ENCODE measurements at regions not wholly inside any gene's neighbourhood (a gene's known extent, or its start where the extent isn't known, plus 50 kb on each side); places are given as distances from the start of the nearest gene placed in this dataset.
"Not testable (repeated sequence)": the region's sequence is repeated elsewhere in the genome, so short reads cannot be mapped to it uniquely, and the experiment has no call there.

DNA sequence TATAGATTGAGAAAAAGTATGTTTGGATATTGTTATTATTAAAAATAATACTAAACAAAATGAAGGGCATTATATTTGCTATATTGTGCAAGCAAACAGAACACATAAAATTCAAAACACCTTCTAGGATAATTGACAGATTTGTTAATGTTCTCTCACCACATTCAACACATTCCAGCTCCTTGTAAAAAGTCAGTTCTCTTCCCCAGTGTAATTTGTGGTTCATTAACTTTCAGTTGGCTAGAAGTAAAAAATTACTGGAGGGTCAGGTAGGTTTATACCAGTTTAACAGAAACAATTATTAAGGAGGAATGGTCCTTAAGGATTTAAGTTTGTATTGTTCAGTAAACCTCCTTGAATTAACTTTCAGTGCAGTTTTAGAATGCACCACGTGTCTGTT is 1235.3 kb upstream of the ADGRL2 start:
- DNase-seq = no peak

DNA sequence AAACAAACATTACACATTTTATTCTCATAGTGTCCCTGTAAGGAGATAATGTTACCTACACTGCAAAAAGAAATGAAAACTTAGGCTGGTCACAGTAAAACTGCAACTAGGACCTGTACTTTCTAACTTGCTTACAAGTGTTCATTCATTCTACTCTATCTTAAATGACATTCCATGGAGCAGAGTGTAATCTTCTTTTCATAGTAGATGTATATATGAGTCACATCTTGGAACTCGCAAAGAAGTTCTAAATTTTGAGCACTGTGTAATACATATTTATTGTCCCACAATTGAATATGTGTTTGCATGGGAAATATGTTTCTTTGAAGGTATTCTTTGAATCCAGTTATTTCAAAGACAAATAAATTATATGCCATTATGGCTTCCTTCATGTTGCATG is 1258.5 kb upstream of the ADGRL2 start:
- no peak for DNase-seq

DNA sequence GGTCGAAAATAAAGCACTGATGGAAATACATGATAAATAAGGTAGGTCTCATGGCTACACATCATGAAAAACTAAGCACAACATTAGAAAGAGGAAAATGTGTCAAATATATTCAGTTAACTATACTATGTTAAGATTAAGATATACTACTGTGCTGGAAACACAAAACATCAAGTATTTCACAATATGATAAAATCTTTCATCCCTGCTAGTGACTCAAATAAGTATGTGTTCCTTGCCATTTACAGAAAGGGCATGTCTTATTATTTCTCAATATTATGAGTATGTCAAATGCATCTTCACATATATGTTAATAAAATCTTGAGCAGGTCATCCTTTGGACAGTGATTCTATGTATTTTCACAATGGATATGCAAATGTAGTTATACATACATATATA is 1260.1 kb upstream of the ADGRL2 start:
- DNase-seq = no peak

DNA sequence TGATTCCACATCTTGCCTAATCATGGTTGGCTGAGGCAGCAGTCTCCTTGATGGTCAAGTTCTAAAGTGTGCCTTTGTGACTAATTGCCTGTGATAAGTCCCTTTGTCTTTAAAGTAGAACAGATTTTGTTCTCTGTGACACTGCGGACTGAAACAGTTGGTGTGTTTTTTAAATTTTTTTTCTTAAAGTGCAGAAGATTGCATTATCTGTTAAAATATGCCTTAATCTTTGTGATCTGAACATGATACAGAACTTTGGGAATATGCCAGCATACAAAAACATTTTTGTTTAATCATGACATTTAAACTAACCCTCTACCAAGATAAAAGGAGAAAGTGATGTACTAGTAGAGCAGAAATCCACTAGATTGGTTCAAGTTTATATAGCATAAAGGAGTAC is 1260.6 kb upstream of the ADGRL2 start:
- DNase-seq = no peak

DNA sequence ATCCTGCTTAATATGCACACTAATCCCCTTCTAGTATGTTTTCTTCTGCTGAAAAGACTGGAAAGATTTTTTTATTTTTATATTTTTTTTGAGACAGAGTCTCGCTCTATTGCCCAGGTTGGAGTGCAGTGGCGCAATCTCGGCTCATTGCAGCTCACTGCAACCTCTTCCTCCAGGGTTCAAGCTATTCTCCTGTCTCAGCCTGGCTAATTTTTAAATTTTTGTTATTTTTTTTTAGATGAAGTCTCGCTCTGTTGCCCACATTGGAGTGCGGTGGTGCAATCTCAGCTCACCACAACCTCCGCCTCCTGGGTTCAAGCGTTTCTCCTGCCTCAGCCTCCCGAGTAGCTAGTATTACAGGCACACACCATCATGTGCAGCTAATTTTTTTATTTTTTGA is 1261.4 kb upstream of the ADGRL2 start:
- not testable (repeated sequence) for DNase-seq

DNA sequence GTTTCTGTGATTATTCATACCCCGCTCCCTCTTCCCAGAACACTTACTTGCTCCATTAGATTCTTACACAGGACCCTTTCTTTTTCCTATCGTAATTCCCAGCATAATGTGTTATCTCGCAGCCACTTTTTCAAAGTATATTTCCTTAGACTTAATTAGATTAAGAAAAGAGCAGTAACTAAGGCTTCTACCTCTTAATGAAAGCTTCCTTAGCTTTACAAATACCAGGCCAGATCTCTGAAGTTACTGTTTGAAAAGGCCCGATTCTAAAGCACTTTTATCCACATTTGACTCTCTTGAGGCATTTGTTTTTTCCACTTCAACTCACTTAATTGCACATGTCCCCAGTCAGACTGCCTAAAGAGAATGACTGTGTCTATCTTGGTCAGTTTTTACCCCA is 1264.3 kb upstream of the ADGRL2 start:
- DNase-seq = no peak

DNA sequence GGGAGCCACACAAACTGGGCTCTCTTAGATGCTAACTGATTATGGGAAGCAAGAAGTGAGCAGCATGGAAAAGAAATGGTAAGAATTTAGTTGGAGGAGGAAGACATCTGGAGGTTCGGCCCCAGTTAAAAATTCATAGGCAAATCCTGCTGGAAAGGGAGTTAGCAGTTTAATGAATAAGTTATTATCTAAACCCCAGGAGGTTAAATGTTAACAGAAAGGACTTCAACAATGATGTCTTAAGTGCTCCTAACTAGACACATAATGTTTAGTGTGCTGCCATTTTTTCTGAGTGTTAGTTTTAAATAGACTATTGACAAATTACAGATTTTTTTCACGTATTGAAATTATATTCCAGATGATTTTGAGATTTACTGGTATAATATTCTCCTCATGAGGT is 1265.3 kb upstream of the ADGRL2 start:
- DNase-seq = no peak

DNA sequence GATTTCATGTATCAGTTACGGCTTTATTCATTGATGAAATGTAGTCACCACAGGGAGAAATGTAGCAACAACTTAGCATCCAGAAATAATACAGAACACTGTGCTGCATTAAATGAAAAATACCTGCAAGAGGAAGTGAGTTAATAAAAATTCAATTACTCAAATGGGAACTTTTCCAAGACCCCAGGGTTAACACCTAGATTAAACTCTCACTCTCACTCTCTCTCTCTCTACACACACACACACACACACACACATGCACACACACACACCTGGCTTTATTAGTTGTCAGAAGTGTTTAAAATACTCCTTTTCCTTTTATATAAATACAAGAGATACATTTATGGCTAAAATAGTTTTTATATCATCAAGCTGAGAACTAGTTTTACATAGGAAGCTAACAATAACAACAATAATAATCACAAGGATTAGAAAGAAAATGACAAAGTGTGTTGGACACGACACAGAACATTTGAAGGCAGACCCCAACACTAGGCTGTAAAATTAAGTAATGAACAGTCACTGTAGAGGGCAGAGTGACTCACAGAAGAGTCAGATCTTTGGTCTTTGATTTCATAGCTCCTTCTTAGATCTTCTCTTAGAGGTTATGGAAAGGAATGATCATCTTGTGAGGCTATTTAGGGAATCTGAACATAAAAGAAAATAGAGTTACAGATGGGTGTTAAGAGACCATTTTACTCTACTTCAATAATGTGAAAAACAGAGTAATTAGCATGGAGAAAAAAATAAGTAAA is 1266.0 kb upstream of the ADGRL2 start:
- DNase-seq = no peak

DNA sequence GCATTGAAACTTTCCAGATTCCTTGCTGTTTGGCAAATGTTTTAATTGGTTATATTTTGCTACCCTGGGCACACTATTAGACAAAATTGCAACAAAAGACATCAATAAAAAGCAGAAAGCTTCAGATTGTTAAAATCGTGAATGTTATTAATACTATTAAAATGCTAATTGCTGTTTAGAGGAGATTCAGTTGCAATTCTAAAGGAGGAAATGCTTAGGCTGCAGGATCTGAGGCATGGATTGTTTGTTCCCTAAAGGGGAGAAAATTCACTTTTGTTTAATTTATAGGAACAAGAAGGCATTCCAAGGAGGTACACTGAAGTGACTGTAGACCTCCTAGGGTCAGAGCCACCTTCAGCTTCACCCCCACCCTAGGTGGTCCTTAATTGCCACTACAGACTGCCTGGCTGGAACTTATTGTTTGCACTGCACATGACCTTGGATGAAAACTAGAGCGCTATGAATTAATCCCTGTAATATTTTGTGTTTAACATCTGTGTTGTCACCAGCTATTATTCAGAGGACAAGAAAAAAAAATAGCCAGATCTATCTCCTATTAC is 1266.9 kb upstream of the ADGRL2 start:
- no peak for DNase-seq

DNA sequence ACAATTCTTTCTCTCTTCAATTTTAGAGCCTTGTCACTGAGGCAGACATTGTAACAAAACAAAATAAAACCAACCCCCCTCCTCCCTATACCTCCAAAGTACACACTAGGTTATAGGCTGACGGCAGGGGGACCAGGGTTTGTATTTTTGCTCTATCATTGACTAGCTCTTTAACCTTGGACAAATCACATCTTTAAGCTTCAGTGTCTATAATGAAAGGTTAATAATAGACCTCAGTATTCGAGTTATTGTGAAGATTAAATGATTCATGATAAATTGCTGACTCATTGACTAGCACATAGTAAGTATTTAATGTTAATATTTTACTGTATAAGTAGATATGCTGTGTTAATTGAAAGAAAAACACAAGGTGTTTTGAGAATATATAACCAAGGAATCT is 1267.6 kb upstream of the ADGRL2 start:
- no peak for DNase-seq

DNA sequence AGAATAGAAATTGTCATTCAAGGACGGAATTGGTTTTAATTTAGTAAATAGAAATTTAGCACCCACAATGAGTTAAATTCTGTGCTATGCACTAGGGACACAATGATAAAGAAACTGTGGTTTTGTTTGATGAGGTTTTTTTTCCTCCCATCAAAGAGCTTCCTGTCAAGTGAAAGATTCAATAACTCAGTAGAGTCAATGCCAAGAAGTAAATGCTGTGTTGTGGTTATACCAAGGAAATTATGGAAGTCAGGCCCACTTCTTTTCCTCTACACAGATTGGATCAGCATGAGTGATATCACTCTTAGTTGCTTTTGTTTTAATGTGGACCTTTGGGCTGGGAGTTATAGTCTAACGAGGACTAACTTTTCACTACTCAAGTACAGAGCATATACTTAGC is 1269.6 kb upstream of the ADGRL2 start:
- DNase-seq = no peak

DNA sequence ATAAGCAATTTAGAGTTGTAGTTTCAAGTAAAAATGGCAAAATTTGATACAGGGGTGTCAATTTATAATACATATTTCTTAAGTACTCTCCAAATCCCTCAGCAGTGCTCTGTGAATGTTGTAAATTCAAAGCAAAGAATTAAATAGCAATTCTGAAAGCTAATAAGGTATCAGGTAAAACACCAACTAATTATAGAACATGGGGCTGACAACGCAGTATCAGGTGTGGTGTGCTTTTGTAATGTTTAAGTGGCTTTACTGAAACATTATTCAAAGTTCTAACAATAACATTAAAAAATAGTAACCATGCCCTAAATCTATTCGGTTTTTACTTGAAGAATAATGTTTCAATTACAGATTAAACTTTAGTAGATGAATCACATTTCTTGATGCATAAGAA is 1271.2 kb upstream of the ADGRL2 start:
- no peak for DNase-seq

DNA sequence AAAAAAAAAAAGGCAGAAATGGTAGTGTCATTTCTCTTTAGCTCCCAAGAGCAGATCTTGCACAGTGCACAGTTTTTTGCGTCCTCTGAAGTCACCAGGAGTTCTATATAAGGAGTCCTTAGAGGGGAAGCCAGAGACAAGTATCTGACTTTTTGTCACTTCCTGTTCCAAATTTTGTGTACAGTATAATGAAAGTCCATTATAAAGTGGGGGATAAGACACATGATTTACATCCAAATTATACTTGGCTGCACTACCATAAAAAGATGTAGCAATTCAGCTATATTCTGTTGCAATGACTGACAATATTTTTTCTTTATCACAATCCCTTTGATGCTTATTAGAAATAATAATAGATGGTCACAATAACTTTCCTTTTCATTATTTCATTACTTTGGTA is 1276.9 kb upstream of the ADGRL2 start:
- no peak for DNase-seq

DNA sequence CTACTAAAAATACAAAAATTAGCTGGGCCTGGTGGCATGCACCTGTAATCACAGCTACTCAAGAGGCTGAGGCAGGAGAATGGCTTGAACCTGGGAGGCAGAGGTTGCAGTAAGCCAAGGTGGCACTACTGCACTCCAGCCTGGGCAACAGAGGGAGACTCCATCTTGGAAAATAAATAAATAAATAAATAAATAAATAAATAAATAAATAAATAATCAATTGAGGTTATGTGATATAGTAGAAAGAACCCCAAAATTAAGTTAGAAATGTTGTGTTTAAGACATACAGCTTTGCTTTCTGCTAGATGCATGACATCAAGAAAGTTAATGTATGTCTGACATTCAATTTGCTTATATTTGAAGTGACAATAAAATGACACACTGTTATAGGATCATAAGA is 1277.7 kb upstream of the ADGRL2 start:
- DNase-seq = not testable (repeated sequence)

DNA sequence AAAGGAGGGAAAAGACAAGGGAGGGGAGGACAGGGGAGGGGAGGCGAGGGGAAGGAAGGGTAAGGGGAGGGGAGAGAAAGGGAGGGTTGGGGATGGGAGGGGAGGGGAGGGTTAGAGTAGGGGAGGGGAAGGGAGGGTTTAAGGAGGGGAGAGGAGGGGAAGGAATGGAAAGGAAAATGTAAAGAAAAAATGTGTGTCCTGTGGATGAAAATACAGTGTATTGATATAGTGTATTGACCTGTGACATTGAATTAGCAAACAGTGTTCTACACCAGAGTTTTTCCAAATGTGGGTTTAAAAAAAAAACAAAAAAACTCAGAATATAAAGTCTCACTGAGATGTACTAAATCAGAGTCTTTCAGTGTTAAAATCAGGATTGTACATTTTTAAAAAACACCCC is 1279.8 kb upstream of the ADGRL2 start:
- no peak for DNase-seq

DNA sequence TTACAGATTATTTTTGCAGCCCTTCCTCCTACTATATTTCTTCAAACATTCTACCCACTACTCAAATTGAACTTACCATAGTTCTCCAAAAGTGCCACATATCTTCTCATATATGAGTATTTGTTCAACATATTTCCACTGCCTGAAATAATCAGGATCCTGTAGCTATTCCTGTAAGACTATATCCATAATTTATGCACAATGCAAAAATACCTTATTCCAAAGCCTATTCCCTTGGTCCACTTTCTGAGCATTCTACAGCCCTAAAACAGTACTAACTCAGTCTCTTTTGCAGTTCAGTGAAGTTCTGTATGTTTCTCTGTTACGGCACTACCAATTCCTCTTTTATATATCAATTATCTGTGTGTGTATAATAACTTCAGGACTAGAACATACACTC is 1283.7 kb upstream of the ADGRL2 start:
- no peak for DNase-seq

DNA sequence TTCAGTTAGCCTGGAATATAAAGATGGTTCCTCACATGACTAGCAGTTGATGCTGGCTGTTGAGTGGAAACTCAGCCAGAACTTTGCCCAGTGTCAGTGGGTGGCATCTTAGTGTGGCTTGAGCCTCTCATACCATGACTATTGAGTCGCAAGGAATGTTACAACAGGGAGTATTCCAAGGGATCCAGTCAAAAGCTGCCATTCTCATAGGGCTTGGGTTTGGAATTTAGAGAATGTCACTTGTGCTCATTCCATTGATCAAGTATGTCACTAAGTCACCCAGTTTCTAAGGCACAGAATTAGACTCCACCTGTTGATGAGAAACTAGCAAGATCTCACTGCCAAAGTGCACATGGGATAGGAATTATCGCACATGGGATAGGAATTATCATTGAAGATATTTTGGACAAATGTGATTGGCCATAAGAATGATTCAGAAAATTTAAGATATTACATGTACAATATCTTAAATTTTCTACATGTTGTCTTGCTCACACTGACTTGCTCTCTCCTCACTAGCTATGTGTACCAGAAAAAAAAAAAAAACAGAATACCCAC is 1290.7 kb upstream of the ADGRL2 start:
- DNase-seq = no peak

DNA sequence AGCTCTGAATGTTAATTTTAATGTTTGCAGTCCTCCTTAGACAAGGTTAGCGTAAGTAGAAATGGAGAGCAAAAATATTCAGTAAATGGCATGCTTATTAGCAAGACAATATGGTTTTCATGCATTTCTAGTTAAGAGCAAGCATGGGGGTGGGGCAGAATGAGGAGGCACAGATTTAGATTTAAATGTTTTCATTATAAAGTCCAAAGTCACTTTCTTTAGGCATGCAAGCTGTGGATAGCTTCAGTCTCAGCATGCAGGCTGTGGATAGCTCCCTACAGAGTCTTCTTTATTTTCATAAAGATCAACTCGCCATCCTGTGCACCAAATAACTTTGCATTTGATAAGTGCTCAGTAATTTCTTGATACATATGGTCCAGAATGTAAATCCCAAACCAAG is 1294.5 kb upstream of the ADGRL2 start:
- no peak for DNase-seq

DNA sequence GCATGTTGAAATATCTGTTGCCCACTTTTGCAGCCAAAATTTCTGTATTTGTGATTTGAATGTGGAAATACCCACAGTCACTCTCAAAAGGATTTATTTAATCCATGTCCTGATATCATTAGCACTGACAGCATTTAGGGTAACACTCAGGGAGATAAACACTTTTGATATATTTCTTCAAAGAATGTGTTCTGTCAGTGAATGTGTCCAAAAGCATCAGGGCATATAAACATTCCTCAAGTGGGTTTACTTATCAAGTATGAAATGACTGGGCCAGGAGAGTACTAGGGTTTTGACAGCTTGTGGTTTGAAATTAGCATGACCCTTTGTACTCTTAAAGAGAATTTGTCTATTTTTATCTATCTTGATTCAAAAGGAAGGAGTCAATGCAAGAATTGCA is 1302.1 kb upstream of the ADGRL2 start:
- DNase-seq = no peak

DNA sequence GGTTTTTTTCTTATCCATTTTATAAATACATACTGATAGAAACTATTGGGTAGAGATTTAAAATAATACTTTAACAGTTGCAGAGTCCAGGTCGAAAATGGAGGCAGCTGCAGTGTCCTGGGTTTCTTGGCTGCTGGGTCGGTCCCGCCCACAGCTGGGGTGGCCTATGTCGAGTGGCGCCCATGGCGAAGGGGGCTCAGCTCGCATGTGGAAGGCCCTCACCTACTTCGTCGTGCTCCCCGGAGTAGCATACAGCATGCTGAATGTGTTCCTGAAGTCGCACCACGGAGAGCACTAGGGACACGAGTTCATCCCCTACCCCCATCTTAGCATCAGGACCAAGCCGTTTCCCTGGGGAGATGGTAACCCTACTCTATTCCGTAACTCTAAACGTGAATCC is 1304.9 kb upstream of the ADGRL2 start:
- no peak for DNase-seq

DNA sequence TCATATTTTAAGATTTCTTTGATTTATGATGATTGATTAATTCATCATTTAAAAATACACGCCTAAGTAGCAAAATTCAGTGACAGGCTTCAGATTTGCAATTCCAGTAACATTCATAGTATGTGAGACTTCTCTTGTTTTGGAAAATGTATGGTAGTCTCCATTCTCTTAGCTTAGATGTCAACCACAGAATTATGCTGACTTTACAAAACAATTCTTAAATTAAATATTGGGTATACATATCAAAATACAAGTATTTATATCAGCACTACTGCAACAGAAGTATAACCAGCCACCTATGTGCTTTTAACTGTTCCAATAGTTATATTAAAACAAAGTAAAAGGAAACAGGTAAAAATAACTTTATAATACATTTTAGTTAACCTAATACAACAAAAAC is 1328.6 kb upstream of the ADGRL2 start:
- DNase-seq = no peak

DNA sequence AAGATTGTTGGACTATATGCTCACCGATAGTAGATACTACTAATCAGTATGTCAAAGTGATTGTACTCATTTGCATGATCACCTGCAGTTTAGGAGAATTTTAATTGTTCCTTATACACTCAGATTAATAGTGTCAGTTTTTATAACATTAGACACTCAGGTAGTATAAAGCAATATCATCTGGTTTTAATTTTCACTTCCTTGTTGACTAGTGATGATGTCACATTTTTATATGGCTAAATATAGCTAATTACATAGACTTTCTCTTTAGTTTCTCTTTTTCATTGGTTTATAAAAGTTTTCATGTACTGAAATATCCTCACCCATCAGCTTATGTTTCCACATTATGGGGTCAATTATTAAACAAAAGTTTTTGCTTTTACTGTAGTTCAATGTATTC is 1332.4 kb upstream of the ADGRL2 start:
- no peak for DNase-seq

DNA sequence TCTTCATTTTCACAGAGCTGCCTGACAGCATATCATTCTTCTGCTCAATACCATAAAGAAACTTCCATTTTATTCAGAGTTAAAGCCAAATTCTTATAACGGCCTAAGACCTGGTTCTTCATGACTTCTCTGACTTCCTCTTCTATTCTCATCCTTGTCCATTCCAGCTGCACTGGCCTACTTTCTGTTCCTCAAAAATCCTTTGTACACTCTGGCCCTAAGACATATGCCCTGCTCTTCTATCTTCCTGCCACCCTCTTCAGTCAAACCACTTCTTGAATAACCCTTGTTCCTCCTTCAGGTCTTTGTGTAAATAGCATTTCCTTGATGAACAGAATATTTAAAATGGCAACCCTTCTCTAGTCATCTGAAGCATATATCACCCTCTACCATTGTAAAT is 1338.7 kb upstream of the ADGRL2 start:
- no peak for DNase-seq

DNA sequence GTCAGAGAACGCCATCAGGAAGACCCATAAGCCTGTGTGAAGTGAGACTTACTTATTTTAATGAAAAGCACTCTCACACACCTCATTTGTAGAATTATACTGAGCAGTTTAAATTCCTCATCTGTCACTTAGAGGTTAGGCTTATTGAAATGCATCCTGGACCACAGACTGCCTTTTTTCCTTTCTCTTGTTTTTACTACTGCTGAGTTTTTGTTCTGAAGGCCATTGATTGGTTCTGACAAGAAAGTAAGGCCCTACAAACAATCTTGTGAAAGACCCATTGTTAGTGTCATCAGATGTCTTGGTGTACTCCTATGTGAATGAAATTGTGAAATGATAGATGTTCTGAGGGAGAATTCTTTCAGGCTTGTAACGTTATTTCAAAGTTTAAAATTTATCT is 1343.3 kb upstream of the ADGRL2 start:
- no peak for DNase-seq

DNA sequence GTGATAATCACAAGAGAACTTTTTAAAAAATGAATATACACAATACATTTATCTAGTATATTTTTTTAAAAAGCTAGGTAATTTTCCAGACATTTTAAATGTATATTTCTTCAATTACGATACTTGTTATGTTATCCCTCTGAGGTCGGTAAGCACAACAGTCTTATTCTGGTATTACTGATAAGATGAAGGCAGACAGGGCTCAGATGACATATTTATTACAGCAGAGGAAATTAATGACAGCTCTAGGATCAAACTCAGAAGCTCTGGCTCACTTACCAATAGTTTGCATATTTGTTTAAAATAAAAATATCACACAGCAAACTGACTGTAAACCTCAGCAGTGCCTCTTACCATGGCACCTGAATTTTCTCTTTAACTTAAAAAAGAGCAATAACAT is 1347.0 kb upstream of the ADGRL2 start:
- no peak for DNase-seq
